ENCODE measurements at regions not wholly inside any gene's neighbourhood (a gene's known extent, or its start where the extent isn't known, plus 50 kb on each side); places are given as distances from the start of the nearest gene placed in this dataset.

DNA sequence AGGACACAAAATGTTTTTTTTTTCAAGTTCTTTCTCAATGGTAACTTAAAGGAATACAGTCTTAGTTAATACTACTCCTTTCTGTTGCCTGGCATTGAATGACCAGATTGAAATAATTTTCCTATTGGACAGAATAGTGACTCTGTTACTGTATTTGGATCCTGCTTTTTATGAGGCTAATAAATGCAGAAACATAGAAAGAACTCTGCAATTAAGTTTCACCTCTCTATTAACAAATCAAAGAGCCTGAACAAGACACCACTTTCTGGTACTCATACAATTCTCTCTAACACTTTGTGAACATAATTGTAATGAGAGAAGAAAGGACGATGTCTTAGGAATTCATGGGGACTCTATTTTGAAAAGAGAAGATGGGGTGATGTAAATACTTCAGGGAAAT, 308.4 kb upstream of the ROBO2 start:
- DNase-seq (ENCODE audit: low spot score in 2 of 2), result no peak
- FAIRE-seq, result no peak

DNA sequence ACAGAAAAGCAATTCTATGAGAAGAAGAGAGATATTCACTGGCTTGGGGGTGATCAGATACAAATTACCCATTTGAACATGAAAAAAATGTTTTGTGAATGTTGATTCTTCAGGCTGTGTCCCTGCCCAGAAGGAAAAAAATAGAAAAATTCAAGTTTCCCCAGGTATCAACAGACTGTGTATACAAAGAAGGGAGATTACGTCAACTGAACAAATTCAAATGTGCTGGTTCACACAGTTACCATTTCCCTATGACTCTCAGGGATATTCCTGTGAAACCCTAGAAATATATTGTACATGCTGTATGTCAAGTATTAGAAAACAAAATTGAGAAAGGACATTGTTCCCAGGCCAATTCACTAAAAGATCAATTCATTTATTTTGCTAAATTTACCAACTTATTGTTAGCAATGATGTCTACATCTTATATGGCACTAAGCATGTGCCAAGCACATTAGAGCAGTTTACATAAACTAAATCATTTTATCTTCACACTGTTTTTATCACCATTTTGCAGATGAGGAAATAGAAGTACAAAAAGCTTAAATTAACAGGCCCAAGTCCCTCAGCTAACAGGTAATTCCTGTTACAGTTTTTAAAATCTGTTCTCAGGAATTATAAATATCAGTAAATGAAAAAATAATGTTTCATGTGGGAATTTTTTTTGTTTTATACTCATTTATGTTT, 306.7 kb upstream of the ROBO2 start:
- no peak for FAIRE-seq
- no peak for DNase-seq (ENCODE audit: low spot score in 2 of 2)

- FAIRE-seq, result no peak
- no peak for DNase-seq (ENCODE audit: low spot score in 2 of 2)
These were observed 304.7 kb upstream of the ROBO2 start for GRCh38 chr3:76735152-76735551.

- DNase-seq (ENCODE audit: low spot score in 2 of 2), result no peak
- FAIRE-seq, result no peak
These were observed 286.3 kb upstream of the ROBO2 start for GRCh38 chr3:76753599-76753998.

GRCh38 chr3:76754247-76754646, 285.7 kb upstream of the ROBO2 start:
- FAIRE-seq (no peak), DNase-seq (ENCODE audit: low spot score in 2 of 2) (no peak)

- no peak for FAIRE-seq
These were observed 283.3 kb upstream of the ROBO2 start for GRCh38 chr3:76756577-76756976.

GRCh38 chr3:76760336-76760735, 279.6 kb upstream of the ROBO2 start:
- FAIRE-seq, result no peak

More at GRCh38 chr3:76756577-76756976, 283.3 kb upstream of the ROBO2 start:
- no peak for DNase-seq (ENCODE audit: low spot score in 2 of 2)

GRCh38 chr3:76765511-76765910, 274.4 kb upstream of the ROBO2 start:
- DNase-seq (ENCODE audit: low spot score in 2 of 2), result no peak
- FAIRE-seq, result no peak

More at GRCh38 chr3:76760336-76760735, 279.6 kb upstream of the ROBO2 start:
- DNase-seq (ENCODE audit: low spot score in 2 of 2), result no peak

DNA sequence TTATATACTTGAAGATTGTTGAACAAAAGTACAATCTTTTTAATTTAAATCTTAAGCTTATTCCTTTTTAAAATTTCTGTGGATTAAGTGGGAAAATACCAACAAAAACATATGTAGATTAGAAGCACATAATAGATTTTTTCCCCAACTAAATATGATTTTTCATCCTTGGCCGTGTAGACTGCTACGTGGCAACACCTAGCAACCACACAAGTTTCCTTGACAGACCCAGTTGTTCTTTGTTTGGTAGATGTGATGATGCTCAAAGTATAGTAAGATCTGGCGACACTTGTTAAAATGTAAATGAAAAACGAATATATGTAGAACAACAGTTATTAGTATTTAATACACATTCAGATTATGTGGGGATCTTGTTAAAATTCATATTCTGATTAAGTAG, 271.0 kb upstream of the ROBO2 start:
- FAIRE-seq, result no peak

DNA sequence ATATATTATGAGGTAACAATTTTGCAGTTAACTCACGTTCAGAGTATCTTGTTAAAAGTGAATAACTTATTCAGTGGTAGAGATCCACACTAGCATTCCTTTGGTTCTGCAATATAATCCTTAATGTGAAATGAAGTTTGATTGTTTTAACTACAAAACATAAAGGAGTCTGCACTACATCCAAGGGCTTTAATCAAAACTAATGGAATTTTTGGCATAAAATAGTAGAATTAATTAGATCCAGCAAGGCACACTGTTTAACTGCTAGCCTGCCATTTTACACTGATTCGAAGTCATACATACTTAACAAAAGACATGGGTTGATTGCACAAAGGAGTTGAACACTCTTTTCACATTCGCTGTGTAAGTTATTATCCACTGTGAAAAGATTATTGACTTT, 263.0 kb upstream of the ROBO2 start:
- DNase-seq (ENCODE audit: low spot score in 2 of 2) (no peak), FAIRE-seq (no peak)

More for the DNA sequence above, 271.0 kb upstream of the ROBO2 start:
- no peak for DNase-seq (ENCODE audit: low spot score in 2 of 2)

- FAIRE-seq, result no peak
- DNase-seq (ENCODE audit: low spot score in 2 of 2), result no peak
These were observed 251.7 kb upstream of the ROBO2 start for GRCh38 chr3:76788206-76788605.

- DNase-seq (ENCODE audit: low spot score in 2 of 2) (no peak), FAIRE-seq (no peak)
These were observed 250.7 kb upstream of the ROBO2 start for GRCh38 chr3:76789237-76789636.

DNA sequence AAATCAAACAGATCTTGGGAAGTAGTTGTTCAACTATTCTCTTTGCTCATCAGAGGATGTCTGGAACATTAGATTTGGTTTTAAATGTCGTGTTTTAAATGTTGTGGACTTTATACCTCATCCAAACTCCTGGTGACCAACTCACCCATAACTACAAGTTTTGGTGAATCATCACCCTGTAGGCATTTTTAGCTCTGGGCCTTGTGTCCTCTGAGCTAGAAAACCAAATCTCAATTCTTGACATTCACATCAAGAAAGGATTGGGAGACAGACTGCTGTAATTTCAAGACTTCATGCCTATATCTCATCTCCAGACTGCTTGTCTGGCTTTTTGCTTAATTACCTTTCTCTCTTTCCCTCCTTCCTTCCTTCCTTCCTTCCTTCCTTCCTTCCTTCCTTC, 228.5 kb upstream of the ROBO2 start:
- DNase-seq (ENCODE audit: low spot score in 2 of 2) (no peak), FAIRE-seq (no peak)

DNA sequence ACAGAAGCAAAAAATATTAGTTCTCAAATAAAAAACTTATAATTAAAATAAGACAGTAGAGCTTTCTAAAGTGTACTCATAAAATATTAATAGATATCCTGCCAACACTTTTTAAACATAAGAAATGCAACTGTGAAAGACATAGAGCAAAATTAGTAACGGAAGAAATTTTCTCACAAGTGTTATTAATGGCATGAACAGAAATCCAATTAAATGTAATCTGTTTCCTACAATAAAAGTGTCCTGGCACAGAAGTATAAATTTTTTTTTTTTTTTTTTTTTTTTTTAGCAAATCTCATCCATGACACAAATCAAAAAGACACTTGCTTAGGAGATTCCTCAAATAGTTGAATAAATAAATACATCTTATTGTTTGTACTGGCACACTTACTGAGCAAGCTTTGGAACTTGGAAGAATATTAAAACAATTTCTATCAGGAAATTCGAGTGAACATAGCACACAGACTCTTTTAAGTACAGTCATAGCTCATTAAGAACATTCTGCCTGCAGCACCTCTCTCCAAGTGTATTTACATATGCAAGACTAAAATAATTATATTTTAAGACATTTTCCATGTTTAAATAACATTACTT, 227.2 kb upstream of the ROBO2 start:
- DNase-seq (ENCODE audit: low spot score in 2 of 2), result no peak
- no peak for FAIRE-seq

DNA sequence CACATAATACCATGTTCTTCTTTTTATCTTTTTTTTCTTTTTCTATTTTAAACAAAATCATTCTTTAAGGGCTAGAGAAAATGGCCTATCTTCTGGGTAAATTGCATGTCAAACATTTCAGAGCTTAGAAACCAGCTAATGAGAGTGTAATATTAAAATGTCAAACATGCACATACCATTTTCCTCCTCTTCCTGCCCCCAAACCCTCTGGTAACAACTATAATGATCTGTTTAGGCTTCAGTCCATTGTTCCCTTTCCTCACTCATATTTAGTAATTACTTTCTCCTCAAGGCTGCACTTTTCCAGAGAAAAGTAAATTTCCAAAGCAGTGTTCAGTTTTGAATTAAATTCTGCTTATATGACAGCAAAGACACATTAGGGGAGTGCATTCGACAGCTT, 224.3 kb upstream of the ROBO2 start:
- FAIRE-seq (no peak), DNase-seq (ENCODE audit: low spot score in 2 of 2) (no peak)

- FAIRE-seq (no peak), DNase-seq (ENCODE audit: low spot score in 2 of 2) (no peak)
These were observed 219.4 kb upstream of the ROBO2 start for GRCh38 chr3:76820481-76820880.

GRCh38 chr3:76824658-76825240, 215.2 kb upstream of the ROBO2 start:
- FAIRE-seq (no peak), DNase-seq (ENCODE audit: low spot score in 2 of 2) (no peak)

GRCh38 chr3:76826861-76827260, 213.0 kb upstream of the ROBO2 start:
- FAIRE-seq (no peak), DNase-seq (ENCODE audit: low spot score in 2 of 2) (no peak)

DNA sequence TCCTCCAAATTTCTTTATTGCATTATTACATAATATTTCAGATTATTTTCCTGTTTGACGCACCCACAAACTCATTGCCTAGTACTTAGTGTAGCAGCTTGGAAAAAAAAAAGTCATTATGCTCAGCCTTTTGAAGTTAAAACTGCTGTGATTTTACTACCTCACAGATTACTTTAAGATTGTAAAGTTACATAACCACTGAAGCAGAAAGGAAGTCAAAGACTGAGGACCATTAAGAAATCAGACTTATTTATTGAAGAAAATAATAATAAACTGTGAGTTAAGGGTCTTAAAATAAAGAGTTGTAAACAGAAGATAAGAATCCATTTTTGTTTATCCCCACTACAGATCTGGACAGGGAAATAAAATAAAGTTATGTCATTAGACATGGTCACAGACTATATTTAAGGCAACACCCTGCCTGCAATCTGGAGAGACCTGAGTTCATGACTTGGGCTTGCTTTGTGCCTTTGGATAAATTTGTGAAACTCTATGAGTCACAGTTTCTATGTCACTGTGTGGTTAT, 212.1 kb upstream of the ROBO2 start:
- no peak for DNase-seq (ENCODE audit: low spot score in 2 of 2)

GRCh38 chr3:76834657-76835056, 205.2 kb upstream of the ROBO2 start:
- no peak for FAIRE-seq

More for the DNA sequence above, 212.1 kb upstream of the ROBO2 start:
- no peak for FAIRE-seq

DNA sequence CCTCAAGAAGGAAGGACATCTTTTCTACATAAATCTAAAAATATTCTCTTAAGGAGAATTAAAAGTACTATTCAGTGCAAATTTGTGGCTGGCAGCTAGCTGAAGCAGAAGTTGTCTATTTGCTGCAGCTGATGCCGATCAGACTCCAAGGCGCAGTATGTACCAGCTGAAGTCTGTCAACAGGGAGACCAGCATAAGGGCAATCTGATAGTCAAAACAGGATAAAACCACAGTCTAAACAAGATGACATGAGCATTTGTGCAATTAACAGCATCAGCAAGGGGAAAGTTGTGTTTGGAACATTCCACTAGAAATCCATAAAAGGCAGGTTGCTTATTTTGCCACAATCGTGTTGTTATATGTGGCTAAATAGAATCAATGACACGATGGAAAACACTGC, 198.2 kb upstream of the ROBO2 start:
- no peak for FAIRE-seq
- DNase-seq (ENCODE audit: low spot score in 2 of 2), result no peak

More at GRCh38 chr3:76834657-76835056, 205.2 kb upstream of the ROBO2 start:
- DNase-seq (ENCODE audit: low spot score in 2 of 2), result no peak

DNA sequence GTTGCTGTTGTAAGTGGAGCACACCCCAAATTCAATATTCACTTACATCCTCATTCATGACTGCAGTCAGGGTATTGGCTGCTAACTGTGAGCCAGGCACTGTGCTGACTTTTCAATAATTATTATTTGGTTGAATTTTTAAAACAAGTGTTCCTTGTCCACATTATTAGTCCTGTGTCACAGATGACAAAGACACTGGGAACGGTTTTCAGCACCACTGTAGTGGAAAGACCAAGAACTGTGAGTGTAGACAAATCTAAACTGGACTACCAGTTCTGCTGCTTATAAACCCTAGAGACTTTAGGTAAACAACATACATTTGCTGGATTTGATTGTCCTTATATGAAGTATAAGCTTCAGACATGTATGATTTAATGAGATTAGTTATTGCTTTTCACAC, 197.7 kb upstream of the ROBO2 start:
- no peak for FAIRE-seq
- no peak for DNase-seq (ENCODE audit: low spot score in 2 of 2)

All from frontal cortex (tissue), 3 donors.